ENCODE measurements at regions not wholly inside any gene's neighbourhood (a gene's known extent, or its start where the extent isn't known, plus 50 kb on each side); places are given as distances from the start of the nearest gene placed in this dataset.

- no peak for ATAC-seq (ENCODE audit: low FRiP score in 2 of 2)
- DNase-seq: no peak
- TF ChIP-seq EP300 (IDR thresholded peaks at IDR 0.05) (no peak), POLR2A (IDR thresholded peaks at IDR 0.05) (no peak), CTCF (IDR thresholded peaks at IDR 0.05) (no peak)
- WGBS, 2 donors: 78 to 79% methylated on average over 5 to 7 of the region's 7 CpGs
- H3K36me3 ChIP-seq: no peaks in the 10 kb centered on the region
- H3K9me3 ChIP-seq: no peaks in the 10 kb centered on the region
- no peaks in the 10 kb centered on the region for H3K27me3 ChIP-seq
- H3K4me3 ChIP-seq: no peak overlapping the region
- no peaks in the 10 kb centered on the region for H3K4me1 ChIP-seq
- H3K27ac ChIP-seq: no peak overlapping the region
Observed at GRCh38 chr12:114875313-114875712, 191.3 kb upstream of the TBX3 start.

- Histone ChIP-seq H3K36me3 (no peaks in the 10 kb centered on the region), H3K4me1 (no peaks in the 10 kb centered on the region), H3K27me3 (no peaks in the 10 kb centered on the region), H3K4me3 (no peak overlapping the region), H3K27ac (no peak overlapping the region), H3K9me3 (no peaks in the 10 kb centered on the region)
- ATAC-seq (ENCODE audit: low FRiP score in 2 of 2) (no peak), DNase-seq (peak in 1 of 2 donors; percentile 64)
- WGBS, 2 donors: 93 to 94% methylated on average over 10 of the region's 10 CpGs
- TF ChIP-seq POLR2A (IDR thresholded peaks at IDR 0.05) (no peak), POLR2AphosphoS5 (IDR thresholded peaks at IDR 0.05) (no peak), CTCF (IDR thresholded peaks at IDR 0.05) (no peak), EP300 (IDR thresholded peaks at IDR 0.05) (no peak)
Observed at GRCh38 chr12:114873656-114874055, 189.7 kb upstream of the TBX3 start.

GRCh38 chr12:114868995-114869834 lies 185.2 kb upstream of the TBX3 start:
- Histone ChIP-seq H3K9me3 (no peaks in the 10 kb centered on the region), H3K27me3 (no peaks in the 10 kb centered on the region), H3K27ac (no peak overlapping the region), H3K4me3 (no peak overlapping the region), H3K4me1 (no peaks in the 10 kb centered on the region), H3K36me3 (no peaks in the 10 kb centered on the region)
- no peak for ATAC-seq (ENCODE audit: low FRiP score in 2 of 2)
- no peak for TF ChIP-seq POLR2AphosphoS5 (IDR thresholded peaks at IDR 0.05)
- no peak for TF ChIP-seq EP300 (IDR thresholded peaks at IDR 0.05)
- TF ChIP-seq POLR2A (IDR thresholded peaks at IDR 0.05): no peak
- TF ChIP-seq CTCF (IDR thresholded peaks at IDR 0.05): no peak
- DNase-seq: no peak
- WGBS, 2 donors: 43 to 49% methylated on average over 13 to 14 of the region's 14 CpGs

- no peak for TF ChIP-seq EP300 (IDR thresholded peaks at IDR 0.05)
- no peak for TF ChIP-seq CTCF (IDR thresholded peaks at IDR 0.05)
- TF ChIP-seq POLR2AphosphoS5 (IDR thresholded peaks at IDR 0.05): no peak
- no peak for TF ChIP-seq POLR2A (IDR thresholded peaks at IDR 0.05)
Observed at GRCh38 chr12:114866331-114866730, 182.4 kb upstream of the TBX3 start.

More at GRCh38 chr12:114866331-114866730, 182.4 kb upstream of the TBX3 start:
- H3K27ac ChIP-seq: no peak overlapping the region
- H3K4me1 ChIP-seq: no peaks in the 10 kb centered on the region
- ATAC-seq (ENCODE audit: low FRiP score in 2 of 2): no peak
- H3K9me3 ChIP-seq: no peaks in the 10 kb centered on the region
- no peak for DNase-seq
- H3K36me3 ChIP-seq: no peaks in the 10 kb centered on the region
- no peaks in the 10 kb centered on the region for H3K27me3 ChIP-seq
- no peak overlapping the region for H3K4me3 ChIP-seq
- 87 to 89% methylated on average over 4 of the region's 4 CpGs for WGBS, 2 donors

Data from upper lobe of left lung (tissue), 6 donors.